Mesendoderm (in vitro differentiated cells): ENCODE measurements at regions not wholly inside any gene's neighbourhood (a gene's known extent, or its start where the extent isn't known, plus 50 kb on each side); places are given as distances from the start of the nearest gene placed in this dataset.

Experiments used
- DNase-seq: peaks from one replicate; pipeline ENCODE4 v3.0.0; 2013
- H2AK5ac ChIP-seq: 2 replicates; pipeline ENCODE4 v1.6.1; 2013; ENCODE audit warnings: low read length, inconsistent platforms
- H2BK120ac ChIP-seq: 2 replicates; pipeline ENCODE4 v1.6.1; 2013; ENCODE audit warnings: low read depth, mild to moderate bottlenecking, low read length, moderate library complexity, mixed read lengths
- H2BK15ac ChIP-seq: replicated peaks from 2 replicates; pipeline ENCODE4 v1.6.1; 2013; ENCODE audit warnings: low read depth, mild to moderate bottlenecking, moderate library complexity
- H2BK5ac ChIP-seq: 2 replicates; pipeline ENCODE4 v1.6.1; 2013; ENCODE audit warnings: low read length, inconsistent platforms
- H3K18ac ChIP-seq: 2 replicates; pipeline ENCODE4 v1.6.1; 2013; ENCODE audit warnings: mild to moderate bottlenecking, low read length, mixed read lengths
- H3K23ac ChIP-seq: one replicate; pipeline ENCODE4 v1.6.1; 2013; ENCODE audit warnings: low read length
- H3K27ac ChIP-seq: 2 replicates; pipeline ENCODE4 v1.5.1; 2013; ENCODE audit warnings: low read depth, mild to moderate bottlenecking, inconsistent platforms, low read length, moderate library complexity
- H3K27me3 ChIP-seq: 2 replicates; pipeline ENCODE4 v1.6.1; 2013; ENCODE audit warnings: low read length, control low read depth, mild to moderate bottlenecking, inconsistent platforms; ENCODE audit not compliant: insufficient read depth, poor library complexity
- H3K36me3 ChIP-seq: 2 replicates; pipeline ENCODE4 v1.6.1; 2013; ENCODE audit warnings: low read length, inconsistent platforms; ENCODE audit not compliant: control insufficient read depth, insufficient read depth
- H3K4ac ChIP-seq: one replicate; pipeline ENCODE4 v1.6.1; 2013; ENCODE audit warnings: low read depth, mild to moderate bottlenecking, low read length, moderate library complexity
- H3K4me1 ChIP-seq: 2 replicates; pipeline ENCODE4 v1.6.1; 2013; ENCODE audit warnings: low read depth, low read length, inconsistent platforms; ENCODE audit not compliant: control insufficient read depth
- H3K4me2 ChIP-seq: 2 replicates; pipeline ENCODE4 v1.6.1; 2013; ENCODE audit warnings: low read length
- H3K4me3 ChIP-seq: 2 replicates; pipeline ENCODE4 v1.5.1; 2013; ENCODE audit warnings: mild to moderate bottlenecking, low read length
- H3K56ac ChIP-seq: one replicate; pipeline ENCODE4 v1.6.1; 2013; ENCODE audit warnings: low read length
- H3K79me1 ChIP-seq: 2 replicates; pipeline ENCODE4 v1.6.1; 2013; ENCODE audit warnings: low read length, inconsistent platforms
- H3K79me2 ChIP-seq: 2 replicates; pipeline ENCODE4 v1.6.1; 2013; ENCODE audit warnings: mild to moderate bottlenecking, low read length; ENCODE audit not compliant: control insufficient read depth, insufficient read depth
- H3K9ac ChIP-seq: 2 replicates; pipeline ENCODE4 v1.6.1; 2013; ENCODE audit warnings: low read length, inconsistent platforms
- H4K5ac ChIP-seq: one replicate; pipeline ENCODE4 v1.6.1; 2013; ENCODE audit warnings: low read length
- H4K8ac ChIP-seq: one replicate; pipeline ENCODE4 v1.6.1; 2013; ENCODE audit warnings: low read depth, mild to moderate bottlenecking, control low read depth, low read length, moderate library complexity
- WGBS: extraction: QIAGEN DNeasy Blood & Tissue Kit; methylation state at CpG from one replicate; pipeline ENCODE4 v1.1.7; 2013; ENCODE audit warnings: low lambda C conversion rate, missing lambda C conversion rate; ENCODE audit not compliant: insufficient coverage; ENCODE audit errors: extremely low coverage; 5-methylcytosine and 5-hydroxymethylcytosine counted together

GRCh38 chr14:21846227-21846885 lies 172.7 kb upstream of the OR4E1 start:
- H3K27ac ChIP-seq, result no peak overlapping the region
- H3K23ac ChIP-seq, result no peak overlapping the region
- no peak overlapping the region for H3K4me3 ChIP-seq
- no peaks in the 10 kb centered on the region for H3K79me2 ChIP-seq
- H4K5ac ChIP-seq, result no peak overlapping the region
- no peak overlapping the region for H3K4ac ChIP-seq
- no peak overlapping the region for H2BK120ac ChIP-seq
- H3K18ac ChIP-seq, result no peak overlapping the region
- DNase-seq, result peak; percentile 52
- no peaks in the 10 kb centered on the region for H3K27me3 ChIP-seq
- H3K4me1 ChIP-seq, result no peaks in the 10 kb centered on the region
- no peak overlapping the region for H2AK5ac ChIP-seq
- H2BK15ac ChIP-seq, result no peak overlapping the region
- no peak overlapping the region for H4K8ac ChIP-seq
- H3K79me1 ChIP-seq, result no peaks in the 10 kb centered on the region
- H3K56ac ChIP-seq, result no peak overlapping the region
- no peak overlapping the region for H3K9ac ChIP-seq
- H2BK5ac ChIP-seq, result no peak overlapping the region
- no peaks in the 10 kb centered on the region for H3K36me3 ChIP-seq
- WGBS, result no CpG with 5 or more reads among the region's 13 CpGs
- H3K4me2 ChIP-seq, result no peak overlapping the region

GRCh38 chr14:21840765-21841164 lies 167.1 kb upstream of the OR4E1 start:
- H2AK5ac ChIP-seq, result no peak overlapping the region
- no peak overlapping the region for H3K18ac ChIP-seq
- no peak overlapping the region for H3K4me3 ChIP-seq
- no peaks in the 10 kb centered on the region for H3K4me1 ChIP-seq
- no peak overlapping the region for H3K9ac ChIP-seq
- H3K56ac ChIP-seq, result no peak overlapping the region
- no peaks in the 10 kb centered on the region for H3K79me1 ChIP-seq
- no peak overlapping the region for H4K5ac ChIP-seq
- no peak overlapping the region for H3K4me2 ChIP-seq
- H3K36me3 ChIP-seq, result no peaks in the 10 kb centered on the region
- no peak overlapping the region for H3K23ac ChIP-seq
- H4K8ac ChIP-seq, result no peak overlapping the region
- no peak overlapping the region for H2BK5ac ChIP-seq
- peak; percentile 59 for DNase-seq
- no peaks in the 10 kb centered on the region for H3K79me2 ChIP-seq
- H2BK120ac ChIP-seq, result no peak overlapping the region
- no peak overlapping the region for H3K27ac ChIP-seq
- no peak overlapping the region for H3K4ac ChIP-seq
- no CpG with 5 or more reads among the region's 4 CpGs for WGBS
- no peak overlapping the region for H2BK15ac ChIP-seq
- H3K27me3 ChIP-seq, result no peaks in the 10 kb centered on the region

GRCh38 chr14:21833836-21834235 lies 160.2 kb upstream of the OR4E1 start:
- H2BK120ac ChIP-seq, result no peak overlapping the region
- H2BK5ac ChIP-seq, result no peak overlapping the region
- no peak overlapping the region for H3K23ac ChIP-seq
- no peaks in the 10 kb centered on the region for H3K79me2 ChIP-seq
- H3K18ac ChIP-seq, result no peak overlapping the region
- no peak overlapping the region for H3K4me3 ChIP-seq
- no peak overlapping the region for H4K5ac ChIP-seq
- WGBS, result no CpG with 5 or more reads among the region's 4 CpGs
- no peaks in the 10 kb centered on the region for H3K4me1 ChIP-seq
- no peak overlapping the region for H3K4me2 ChIP-seq
- no peak overlapping the region for H2BK15ac ChIP-seq
- H3K79me1 ChIP-seq, result no peaks in the 10 kb centered on the region
- H4K8ac ChIP-seq, result no peak overlapping the region
- DNase-seq, result no peak
- no peak overlapping the region for H2AK5ac ChIP-seq
- H3K56ac ChIP-seq, result no peak overlapping the region
- no peak overlapping the region for H3K9ac ChIP-seq
- H3K27me3 ChIP-seq, result no peaks in the 10 kb centered on the region
- H3K4ac ChIP-seq, result no peak overlapping the region
- H3K27ac ChIP-seq, result no peak overlapping the region
- H3K36me3 ChIP-seq, result no peaks in the 10 kb centered on the region

- no peak overlapping the region for H3K4me2 ChIP-seq
- WGBS, result no CpG with 5 or more reads among the region's 7 CpGs
Measured at GRCh38 chr14:21825845-21826244, 152.2 kb upstream of the OR4E1 start.

GRCh38 chr14:21825149-21825743 lies 151.6 kb upstream of the OR4E1 start:
- DNase-seq, result peak; percentile 87
- H3K27me3 ChIP-seq, result no peaks in the 10 kb centered on the region
- no peak overlapping the region for H4K8ac ChIP-seq
- H3K4ac ChIP-seq, result no peak overlapping the region
- H3K4me2 ChIP-seq, result no peak overlapping the region
- no peak overlapping the region for H3K4me3 ChIP-seq
- H3K36me3 ChIP-seq, result no peaks in the 10 kb centered on the region
- H3K9ac ChIP-seq, result no peak overlapping the region
- H3K27ac ChIP-seq, result no peak overlapping the region
- WGBS, result no CpG with 5 or more reads among the region's 4 CpGs
- no peak overlapping the region for H3K18ac ChIP-seq
- H3K79me1 ChIP-seq, result no peaks in the 10 kb centered on the region
- no peak overlapping the region for H2AK5ac ChIP-seq
- H3K4me1 ChIP-seq, result no peaks in the 10 kb centered on the region
- H3K56ac ChIP-seq, result no peak overlapping the region
- no peak overlapping the region for H2BK5ac ChIP-seq
- H2BK120ac ChIP-seq, result no peak overlapping the region
- no peak overlapping the region for H2BK15ac ChIP-seq
- H3K79me2 ChIP-seq, result no peaks in the 10 kb centered on the region
- no peak overlapping the region for H4K5ac ChIP-seq
- no peak overlapping the region for H3K23ac ChIP-seq

More at GRCh38 chr14:21825845-21826244, 152.2 kb upstream of the OR4E1 start:
- no peak overlapping the region for H3K4ac ChIP-seq
- H3K27me3 ChIP-seq, result no peaks in the 10 kb centered on the region
- no peaks in the 10 kb centered on the region for H3K4me1 ChIP-seq
- H3K36me3 ChIP-seq, result no peaks in the 10 kb centered on the region
- no peak overlapping the region for H3K4me3 ChIP-seq
- H4K8ac ChIP-seq, result no peak overlapping the region
- H2BK120ac ChIP-seq, result no peak overlapping the region
- H3K27ac ChIP-seq, result no peak overlapping the region
- no peak for DNase-seq
- H3K23ac ChIP-seq, result no peak overlapping the region
- no peaks in the 10 kb centered on the region for H3K79me1 ChIP-seq
- H4K5ac ChIP-seq, result no peak overlapping the region
- no peaks in the 10 kb centered on the region for H3K79me2 ChIP-seq
- no peak overlapping the region for H2BK15ac ChIP-seq
- H3K18ac ChIP-seq, result no peak overlapping the region
- H3K56ac ChIP-seq, result no peak overlapping the region
- H2BK5ac ChIP-seq, result no peak overlapping the region
- no peak overlapping the region for H3K9ac ChIP-seq
- no peak overlapping the region for H2AK5ac ChIP-seq

GRCh38 chr14:21822109-21822508 lies 148.5 kb upstream of the OR4E1 start:
- Histone ChIP-seq H3K79me2 (no peaks in the 10 kb centered on the region), H3K27ac (no peak overlapping the region), H4K5ac (no peak overlapping the region), H2BK120ac (no peak overlapping the region), H3K18ac (no peak overlapping the region), H3K9ac (no peak overlapping the region), H3K4me1 (no peaks in the 10 kb centered on the region), H4K8ac (no peak overlapping the region), H3K4me3 (no peak overlapping the region), H2BK15ac (no peak overlapping the region), H3K4me2 (no peak overlapping the region), H3K36me3 (no peaks in the 10 kb centered on the region), H3K23ac (no peak overlapping the region), H3K79me1 (no peaks in the 10 kb centered on the region), H3K27me3 (no peaks in the 10 kb centered on the region), H3K4ac (no peak overlapping the region), H2AK5ac (no peak overlapping the region), H3K56ac (no peak overlapping the region), H2BK5ac (no peak overlapping the region)
- DNase-seq, result no peak
